ENCODE measurements at regions not wholly inside any gene's neighbourhood (a gene's known extent, or its start where the extent isn't known, plus 50 kb on each side); places are given as distances from the start of the nearest gene placed in this dataset.
A peak's percentile ranks its signal among the peaks of the same experiment; 100 is the strongest.

DNA sequence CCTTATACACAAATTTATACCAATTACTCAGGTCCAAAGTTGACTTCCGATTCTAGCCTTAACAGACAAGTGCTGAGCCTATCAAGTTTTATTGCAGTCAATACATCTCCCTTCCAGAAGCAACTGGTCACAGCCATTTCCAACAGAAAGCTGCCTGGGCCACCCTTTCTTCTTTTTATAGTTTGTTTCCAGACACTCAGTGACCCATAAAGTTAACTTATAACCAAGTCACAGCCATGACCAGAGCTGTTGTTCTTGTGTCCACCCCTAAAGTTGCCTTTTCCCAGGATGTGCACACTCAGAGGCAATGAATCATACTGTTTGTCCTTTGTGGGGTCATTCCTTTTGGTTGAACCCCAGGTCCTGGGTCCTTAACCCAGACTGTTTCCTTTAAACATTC lies 89.9 kb downstream of the CD83 start (continued):
- no peak for TF ChIP-seq ZNF549 (tag by site-specific recombination; IDR thresholded peaks at IDR 0.05)
- no peak for TF ChIP-seq YY1 (tag by site-specific recombination; IDR thresholded peaks at IDR 0.05)

DNA sequence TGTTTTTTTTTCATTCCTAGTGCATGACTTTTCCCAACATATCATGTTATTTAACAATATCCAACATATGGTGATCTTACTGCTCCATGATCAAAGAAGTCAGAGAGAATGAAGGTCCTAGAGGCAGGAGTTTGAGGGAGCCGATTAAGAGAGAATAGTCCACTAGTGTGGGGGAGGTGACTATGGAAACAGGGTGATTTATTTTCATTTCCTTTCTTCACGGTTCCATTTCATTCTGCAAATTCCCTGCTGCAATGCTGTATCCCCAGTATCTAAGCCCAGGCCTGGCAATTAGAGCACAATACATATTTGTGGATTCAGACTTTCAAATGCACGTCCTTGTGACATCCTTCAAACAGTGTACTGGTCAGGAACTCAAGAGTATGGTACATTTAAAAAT lies 91.4 kb downstream of the CD83 start:
- POLR2A ChIA-PET: no interaction called here
- no peak for TF ChIP-seq KLF1 (tag by site-specific recombination; IDR thresholded peaks at IDR 0.05)
- TF ChIP-seq ZNF776 (tag by site-specific recombination; IDR thresholded peaks at IDR 0.05; ENCODE audit: borderline replicate concordance): no peak
- no peak for TF ChIP-seq ZNF19 (tag by site-specific recombination; IDR thresholded peaks at IDR 0.05; ENCODE audit: low read depth)
- TF ChIP-seq HOXA7 (CRISPR knock-in tag; IDR thresholded peaks at IDR 0.05; ENCODE audit: borderline replicate concordance): no peak
- no peak for TF ChIP-seq ZBTB8A (tag by site-specific recombination; IDR thresholded peaks at IDR 0.05)
- no peak for TF ChIP-seq ZNF169 (tag by site-specific recombination; IDR thresholded peaks at IDR 0.05)
- TF ChIP-seq, protein P1, sequence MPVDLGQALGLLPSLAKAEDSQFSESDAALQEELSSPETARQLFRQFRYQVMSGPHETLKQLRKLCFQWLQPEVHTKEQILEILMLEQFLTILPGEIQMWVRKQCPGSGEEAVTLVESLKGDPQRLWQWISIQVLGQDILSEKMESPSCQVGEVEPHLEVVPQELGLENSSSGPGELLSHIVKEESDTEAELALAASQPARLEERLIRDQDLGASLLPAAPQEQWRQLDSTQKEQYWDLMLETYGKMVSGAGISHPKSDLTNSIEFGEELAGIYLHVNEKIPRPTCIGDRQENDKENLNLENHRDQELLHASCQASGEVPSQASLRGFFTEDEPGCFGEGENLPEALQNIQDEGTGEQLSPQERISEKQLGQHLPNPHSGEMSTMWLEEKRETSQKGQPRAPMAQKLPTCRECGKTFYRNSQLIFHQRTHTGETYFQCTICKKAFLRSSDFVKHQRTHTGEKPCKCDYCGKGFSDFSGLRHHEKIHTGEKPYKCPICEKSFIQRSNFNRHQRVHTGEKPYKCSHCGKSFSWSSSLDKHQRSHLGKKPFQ (tag by site-specific recombination; IDR thresholded peaks at IDR 0.05): no peak
- no peak for TF ChIP-seq ZNF211 (tag by site-specific recombination; IDR thresholded peaks at IDR 0.05; ENCODE audit: low read depth)
- TF ChIP-seq GFI1B (tag by site-specific recombination; IDR thresholded peaks at IDR 0.05): no peak
- no peak for TF ChIP-seq ZBTB20 (tag by site-specific recombination; IDR thresholded peaks at IDR 0.05)
- no peak for TF ChIP-seq ZNF600 (tag by site-specific recombination; IDR thresholded peaks at IDR 0.05)
- TF ChIP-seq ZNF530 (tag by site-specific recombination; IDR thresholded peaks at IDR 0.05; ENCODE audit: low read depth): no peak
- CTCF ChIA-PET: interaction anchor here (0.5 to 1.5 kb wide), 10 partner anchors 80 to 1917 kb away, joined by 3 to 7 read pairs (median 4); no protein-coding TSS in a partner anchor

DNA sequence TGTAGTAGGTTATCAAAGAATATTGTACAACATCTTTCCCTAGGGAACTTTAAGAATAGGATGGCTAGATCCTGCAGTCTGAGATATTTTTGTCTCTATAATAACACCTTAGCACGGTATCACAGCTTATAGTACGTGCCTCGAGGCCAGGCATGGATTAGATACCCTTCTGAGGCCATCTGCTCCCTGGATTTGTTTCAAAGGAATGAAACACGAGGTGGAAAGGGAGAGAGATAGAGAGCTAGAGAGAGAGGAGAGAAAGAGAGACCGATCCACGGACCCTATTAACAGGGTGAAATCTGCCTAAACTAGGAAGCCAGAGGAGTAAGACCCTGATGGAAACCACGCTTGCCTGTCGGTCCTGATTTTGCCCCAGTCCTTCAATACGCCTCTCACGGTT lies 92.5 kb downstream of the CD83 start:
- H3K27ac ChIP-seq (ENCODE audit: extremely low read depth, low read depth, low read length): no peak overlapping the region
- TF ChIP-seq ZNF239 (tag by site-specific recombination; IDR thresholded peaks at IDR 0.05) (no peak), ZNF514 (tag by site-specific recombination; IDR thresholded peaks at IDR 0.05) (no peak)
- no peaks in the 10 kb centered on the region for H3K9me3 ChIP-seq (ENCODE audit: control insufficient read depth, insufficient read depth, low read depth, low read length)
- CTCF ChIA-PET: interaction anchor here (0.6 to 1.4 kb wide), 6 partner anchors 10 to 1414 kb away, joined by 3 to 5 read pairs (median 3); no protein-coding TSS in a partner anchor
- H3K4me1 ChIP-seq (ENCODE audit: control insufficient read depth, insufficient read depth, low read length): peaks cover 7% of the 10 kb centered on the region; the same call in 1 of the 2 replicates
- no peak overlapping the region for H3K4me3 ChIP-seq (ENCODE audit: low read depth, low read length)
- POLR2A ChIA-PET: interaction anchor here (0.6 kb wide), 1 partner anchor 127 kb away, joined by 3 read pairs; no protein-coding TSS in a partner anchor
- no peaks in the 10 kb centered on the region for H3K36me3 ChIP-seq (ENCODE audit: control insufficient read depth in 2 of 2, insufficient read depth in 1 of 2, low read length in 2 of 2)

More for the DNA sequence above, 91.4 kb downstream of the CD83 start:
- Histone ChIP-seq H3K27ac (ENCODE audit: extremely low read depth, low read depth, low read length) (no peak overlapping the region), H3K4me1 (ENCODE audit: control insufficient read depth, insufficient read depth, low read length) (peaks cover 7% of the 10 kb centered on the region; the same call in 1 of the 2 replicates), H3K4me3 (ENCODE audit: low read depth, low read length) (no peak overlapping the region), H3K9me3 (ENCODE audit: control insufficient read depth, insufficient read depth, low read depth, low read length) (no peaks in the 10 kb centered on the region), H3K36me3 (ENCODE audit: control insufficient read depth in 2 of 2, insufficient read depth in 1 of 2, low read length in 2 of 2) (no peaks in the 10 kb centered on the region)

DNA sequence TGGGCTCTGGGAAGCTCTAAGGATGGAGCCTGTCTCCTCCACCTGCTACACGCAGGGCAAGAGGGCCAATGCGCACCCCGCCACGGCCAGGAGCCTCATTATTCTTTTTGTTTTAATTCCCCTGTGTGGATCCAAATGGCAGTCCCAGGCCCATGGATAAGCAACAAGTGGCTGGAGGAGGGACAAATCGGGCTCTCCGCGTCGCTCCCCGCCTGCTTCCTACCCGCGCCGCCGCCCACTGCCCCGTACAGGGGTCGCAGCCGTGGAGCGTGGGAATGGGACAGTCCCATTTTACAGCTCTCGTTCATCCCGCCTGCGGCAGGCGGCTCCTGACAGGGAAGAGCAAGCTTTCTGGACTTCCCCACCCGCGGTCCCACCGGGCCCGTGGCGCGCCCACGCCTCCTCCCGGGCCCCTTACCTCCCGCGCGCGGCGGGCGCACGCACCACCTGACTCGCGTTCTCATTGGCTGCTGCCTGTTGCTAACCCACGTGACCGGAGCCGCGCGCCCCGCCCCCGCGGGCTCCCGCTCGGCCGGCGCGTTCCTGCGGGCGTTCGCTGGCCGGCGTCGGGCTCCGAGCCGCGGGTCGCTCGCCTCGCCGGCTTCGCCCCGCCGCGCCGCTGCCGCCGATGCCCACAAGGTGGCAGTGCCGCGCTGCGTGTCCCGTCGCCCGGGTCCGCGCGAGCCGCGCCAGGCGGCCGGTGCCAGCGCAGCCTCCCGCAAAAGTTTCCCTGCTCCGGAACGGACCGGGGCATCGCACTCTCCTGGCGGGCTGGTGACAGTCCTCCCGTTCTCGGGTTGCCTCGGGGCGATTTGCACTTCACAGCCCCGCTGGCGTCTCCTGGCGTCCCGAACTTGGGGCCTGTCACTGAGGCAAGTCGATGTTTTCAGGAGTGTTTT lies 93.3 kb downstream of the CD83 start:
- Histone ChIP-seq H3K36me3 (ENCODE audit: control insufficient read depth in 2 of 2, insufficient read depth in 1 of 2, low read length in 2 of 2) (no peaks in the 10 kb centered on the region), H3K9me3 (ENCODE audit: control insufficient read depth, insufficient read depth, low read depth, low read length) (no peaks in the 10 kb centered on the region), H3K27ac (ENCODE audit: extremely low read depth, low read depth, low read length) (peak overlapping the region; percentile 87), H3K4me3 (ENCODE audit: low read depth, low read length) (peak overlapping the region; percentile 55), H3K4me1 (ENCODE audit: control insufficient read depth, insufficient read depth, low read length) (peaks cover 7% of the 10 kb centered on the region; the same call in 1 of the 2 replicates)
- CTCF ChIA-PET: interaction anchor here (0.5 to 1.6 kb wide), 16 partner anchors 11 to 1414 kb away, joined by 3 to 8 read pairs (median 4); no protein-coding TSS in a partner anchor
- POLR2A ChIA-PET: interaction anchor here (0.6 to 0.9 kb wide), 2 partner anchors 127 to 578 kb away, joined by 3 read pairs; no protein-coding TSS in a partner anchor
- peak; percentile 90 for TF ChIP-seq ZBTB20 (tag by site-specific recombination; IDR thresholded peaks at IDR 0.05)
- no peak for TF ChIP-seq ZNF792 (tag by site-specific recombination; IDR thresholded peaks at IDR 0.05)
- peak; percentile 18; the same call in 1 of the 2 replicates for TF ChIP-seq ZNF561 (tag by site-specific recombination; IDR thresholded peaks at IDR 0.05; ENCODE audit: borderline replicate concordance)
- TF ChIP-seq ZBTB7A (tag by site-specific recombination; IDR thresholded peaks at IDR 0.05; ENCODE audit: low read depth): 0 out of 2 replicates have a peak, but pooled peaks have one; percentile 36
- TF ChIP-seq EGR2 (tag by site-specific recombination; IDR thresholded peaks at IDR 0.05; ENCODE audit: low read depth): peak; percentile 98
- TF ChIP-seq ZNF843 (tag by site-specific recombination; IDR thresholded peaks at IDR 0.05): peak; percentile 43; the same call in 1 of the 2 replicates
- no peak for TF ChIP-seq KLF16 (tag by site-specific recombination; IDR thresholded peaks at IDR 0.05)
- TF ChIP-seq ZBTB48 (tag by site-specific recombination; IDR thresholded peaks at IDR 0.05): 0 out of 2 replicates have a peak, but pooled peaks have one; percentile 47
- peak; percentile 48; the same call in 1 of the 2 replicates for TF ChIP-seq ZBTB17 (tag by site-specific recombination; IDR thresholded peaks at IDR 0.05)
- TF ChIP-seq ZBTB8A (tag by site-specific recombination; IDR thresholded peaks at IDR 0.05): peak; percentile 83
- TF ChIP-seq ZNF324 (tag by site-specific recombination; IDR thresholded peaks at IDR 0.05): 0 out of 2 replicates have a peak, but pooled peaks have one; percentile 17
- TF ChIP-seq SCRT2 (tag by site-specific recombination; IDR thresholded peaks at IDR 0.05): peak; percentile 99
- TF ChIP-seq, protein P2, sequence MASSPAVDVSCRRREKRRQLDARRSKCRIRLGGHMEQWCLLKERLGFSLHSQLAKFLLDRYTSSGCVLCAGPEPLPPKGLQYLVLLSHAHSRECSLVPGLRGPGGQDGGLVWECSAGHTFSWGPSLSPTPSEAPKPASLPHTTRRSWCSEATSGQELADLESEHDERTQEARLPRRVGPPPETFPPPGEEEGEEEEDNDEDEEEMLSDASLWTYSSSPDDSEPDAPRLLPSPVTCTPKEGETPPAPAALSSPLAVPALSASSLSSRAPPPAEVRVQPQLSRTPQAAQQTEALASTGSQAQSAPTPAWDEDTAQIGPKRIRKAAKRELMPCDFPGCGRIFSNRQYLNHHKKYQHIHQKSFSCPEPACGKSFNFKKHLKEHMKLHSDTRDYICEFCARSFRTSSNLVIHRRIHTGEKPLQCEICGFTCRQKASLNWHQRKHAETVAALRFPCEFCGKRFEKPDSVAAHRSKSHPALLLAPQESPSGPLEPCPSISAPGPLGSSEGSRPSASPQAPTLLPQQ (tag by site-specific recombination; IDR thresholded peaks at IDR 0.05): peak; percentile 90
